ENCODE measurements at regions not wholly inside any gene's neighbourhood (a gene's known extent, or its start where the extent isn't known, plus 50 kb on each side); places are given as distances from the start of the nearest gene placed in this dataset.

GRCh38 chr9:86459599-86460155 lies 105.5 kb upstream of the TUT7 start:
- DNase-seq (no peak), ATAC-seq (no peak)
- intact Hi-C loops (cut with DNase I) = no loop called here
- TF ChIP-seq CTCF (IDR thresholded peaks at IDR 0.05) = no peak
- H3K4me1 ChIP-seq = no peaks in the 10 kb centered on the region
- H3K9me3 ChIP-seq = no peaks in the 10 kb centered on the region
- no peaks in the 10 kb centered on the region for H3K27me3 ChIP-seq (ENCODE audit: insufficient read depth in 3 of 3, low read length in 2 of 3)
- no peaks in the 10 kb centered on the region for H3K36me3 ChIP-seq (ENCODE audit: insufficient read depth in 1 of 2, low read depth in 1 of 2)
- no peak overlapping the region for H3K27ac ChIP-seq
- whole genome bisulfite sequencing, 3 donors = 65 to 77% (median 71%) methylated on average over 5 of the region's 5 CpGs
- no peak overlapping the region for H3K4me3 ChIP-seq

GRCh38 chr9:86459191-86459590 lies 105.0 kb upstream of the TUT7 start:
- intact Hi-C loops (cut with DNase I) = no loop called here
- Histone ChIP-seq H3K4me1 (no peaks in the 10 kb centered on the region), H3K9me3 (no peaks in the 10 kb centered on the region), H3K4me3 (no peak overlapping the region), H3K36me3 (ENCODE audit: insufficient read depth in 1 of 2, low read depth in 1 of 2) (no peaks in the 10 kb centered on the region), H3K27me3 (ENCODE audit: insufficient read depth in 3 of 3, low read length in 2 of 3) (no peaks in the 10 kb centered on the region), H3K27ac (no peak overlapping the region)
- TF ChIP-seq CTCF (IDR thresholded peaks at IDR 0.05) = no peak
- DNase-seq (no peak), ATAC-seq (no peak)

GRCh38 chr9:86458191-86458855 lies 104.1 kb upstream of the TUT7 start:
- intact Hi-C loops (cut with DNase I) = no loop called here
- no peaks in the 10 kb centered on the region for H3K4me1 ChIP-seq
- no peak overlapping the region for H3K4me3 ChIP-seq
- WGBS, 3 donors = 73 to 79% (median 75%) methylated on average over 7 of the region's 7 CpGs
- H3K9me3 ChIP-seq = no peaks in the 10 kb centered on the region
- no peak for TF ChIP-seq CTCF (IDR thresholded peaks at IDR 0.05)
- ATAC-seq (no peak), DNase-seq (no peak)
- H3K27me3 ChIP-seq (ENCODE audit: insufficient read depth in 3 of 3, low read length in 2 of 3) = no peaks in the 10 kb centered on the region
- no peak overlapping the region for H3K27ac ChIP-seq
- H3K36me3 ChIP-seq (ENCODE audit: insufficient read depth in 1 of 2, low read depth in 1 of 2) = no peaks in the 10 kb centered on the region

- Histone ChIP-seq H3K4me1 (no peaks in the 10 kb centered on the region), H3K36me3 (ENCODE audit: insufficient read depth in 1 of 2, low read depth in 1 of 2) (no peaks in the 10 kb centered on the region), H3K4me3 (no peak overlapping the region), H3K27ac (no peak overlapping the region), H3K9me3 (no peaks in the 10 kb centered on the region), H3K27me3 (ENCODE audit: insufficient read depth in 3 of 3, low read length in 2 of 3) (no peaks in the 10 kb centered on the region)
- 52 to 70% (median 59%) methylated on average over 4 of the region's 4 CpGs for WGBS, 3 donors
- no peak for DNase-seq
- ATAC-seq = no peak
- no peak for TF ChIP-seq CTCF (IDR thresholded peaks at IDR 0.05)
- intact Hi-C loops (cut with DNase I) = no loop called here
These were observed 102.2 kb upstream of the TUT7 start for GRCh38 chr9:86456416-86456815.
